Neural cell (in vitro differentiated cells): ENCODE measurements at regions not wholly inside any gene's neighbourhood (a gene's known extent, or its start where the extent isn't known, plus 50 kb on each side); places are given as distances from the start of the nearest gene placed in this dataset.
"Not testable (repeated sequence)": the region's sequence is repeated elsewhere in the genome, so short reads cannot be mapped to it uniquely, and the experiment has no call there.

Source experiments
- H2AFZ ChIP-seq: fragments of 200-600, 300-800 bp; sonication (generic), shearing (Covaris generic); 2 replicates; pipeline ENCODE4 v1.6.0; 2014; ENCODE audit warnings: low read depth, mild to moderate bottlenecking, antibody characterized with exemption, low read length, moderate library complexity
- H3F3A ChIP-seq: fragments of 200-600 bp; shearing (Covaris generic); 2 replicates; pipeline ENCODE4 v1.6.1; 2016; ENCODE audit warnings: mild to moderate bottlenecking, moderate library complexity, mixed read lengths, antibody characterized with exemption, low read length; ENCODE audit not compliant: insufficient read depth, poor library complexity, severe bottlenecking
- H3K27ac ChIP-seq: fragments of 200-600, 300-800 bp; sonication (generic), shearing (Covaris generic); 2 replicates; pipeline ENCODE4 v1.5.1; 2014; ENCODE audit warnings: mild to moderate bottlenecking, low read length, moderate library complexity
- H3K27me3 ChIP-seq: fragments of 300-800, 200-600 bp; sonication (generic), shearing (Covaris generic); 2 replicates; pipeline ENCODE4 v1.6.0; 2014; ENCODE audit warnings: mild to moderate bottlenecking, low read depth, low read length, moderate library complexity; ENCODE audit not compliant: insufficient read depth
- H3K36me3 ChIP-seq: fragments of 300-800, 200-600 bp; sonication (generic), shearing (Covaris generic); 2 replicates; pipeline ENCODE4 v1.5.1; 2014; ENCODE audit warnings: mild to moderate bottlenecking, antibody characterized with exemption, low read length, moderate library complexity; ENCODE audit not compliant: insufficient read depth
- H3K4me2 ChIP-seq: fragments of 300-800, 200-600 bp; sonication (generic), shearing (Covaris generic); 2 replicates; pipeline ENCODE4 v1.6.0; 2014; ENCODE audit warnings: mild to moderate bottlenecking, low read length
- H3K4me3 ChIP-seq: fragments of 300-800, 200-600 bp; sonication (generic), shearing (Covaris generic); 2 replicates; pipeline ENCODE4 v1.5.1; 2014; ENCODE audit warnings: mild to moderate bottlenecking, low read length, moderate library complexity
- H3K79me2 ChIP-seq: fragments of 200-600 bp; shearing (Covaris generic); replicated peaks from 2 replicates; pipeline ENCODE4 v1.6.0; 2014; ENCODE audit warnings: mild to moderate bottlenecking, low read length, moderate library complexity; ENCODE audit not compliant: insufficient read depth
- H3K9ac ChIP-seq: fragments of 300-800, 200-600 bp; sonication (generic), shearing (Covaris generic); 2 replicates; pipeline ENCODE4 v1.6.1; 2016; ENCODE audit warnings: mild to moderate bottlenecking, low read length, mixed read lengths
- H3K9me2 ChIP-seq: fragments of 200-600 bp; shearing (Covaris generic); 2 replicates; pipeline ENCODE4 v1.6.1; 2016; ENCODE audit warnings: mild to moderate bottlenecking, low read length, mixed read lengths; ENCODE audit not compliant: insufficient read depth
- H3K9me3 ChIP-seq: fragments of 200-600, 300-800 bp; sonication (generic), shearing (Covaris generic); 2 replicates; pipeline ENCODE4 v1.6.1; 2016; ENCODE audit warnings: mild to moderate bottlenecking, mixed run types, low read length, moderate library complexity, mixed read lengths
- H4K20me1 ChIP-seq: fragments of 200-600 bp; shearing (Covaris generic); 2 replicates; pipeline ENCODE4 v1.6.1; 2016; ENCODE audit warnings: mild to moderate bottlenecking, mixed run types; ENCODE audit not compliant: insufficient read depth
- EP300 ChIP-seq: fragments of 450-650 bp; conservative IDR thresholded peaks from 2 replicates; pipeline ENCODE4 v1.6.1; 2014; ENCODE audit warnings: antibody characterized with exemption, mild to moderate bottlenecking, moderate library complexity; ENCODE audit not compliant: poor library complexity, severe bottlenecking
- EZH2 ChIP-seq: fragments of 200-600, 300-800 bp; shearing (Covaris generic), sonication (generic); IDR thresholded peaks from 2 replicates; pipeline ENCODE4 v1.6.1; 2014; ENCODE audit warnings: antibody characterized with exemption, low read length, borderline replicate concordance, mild to moderate bottlenecking; ENCODE audit not compliant: insufficient read depth, poor library complexity, severe bottlenecking
- MXI1 ChIP-seq: fragments of 450-650 bp; conservative IDR thresholded peaks from 2 replicates; pipeline ENCODE4 v1.6.1; 2014; ENCODE audit warnings: antibody characterized with exemption, mild to moderate bottlenecking; ENCODE audit not compliant: poor library complexity, severe bottlenecking
- POLR2AphosphoS5 ChIP-seq: IDR thresholded peaks from 2 replicates; pipeline ENCODE4 v1.6.1; 2012
- RAD21 ChIP-seq: fragments of 450-650 bp; conservative IDR thresholded peaks from 2 replicates; pipeline ENCODE4 v1.6.1; 2014; ENCODE audit warnings: antibody characterized with exemption, mild to moderate bottlenecking, moderate library complexity
- SMC3 ChIP-seq: fragments of 450-650 bp; conservative IDR thresholded peaks from 2 replicates; pipeline ENCODE4 v1.6.1; 2014; ENCODE audit warnings: antibody characterized with exemption, mild to moderate bottlenecking, moderate library complexity; ENCODE audit not compliant: poor library complexity
- TAF1 ChIP-seq: IDR thresholded peaks from 2 replicates; pipeline ENCODE4 v1.6.1; 2012; ENCODE audit warnings: low read depth
- TF ChIP-seq, protein P1 (sequence below): fragments of 450-650 bp; IDR thresholded peaks from 2 replicates; pipeline ENCODE4 v1.5.1; 2014; ENCODE audit warnings: antibody characterized with exemption, mild to moderate bottlenecking, moderate library complexity; ENCODE audit not compliant: poor library complexity, severe bottlenecking
- TF ChIP-seq, protein P2 (sequence below): IDR thresholded peaks from 2 replicates; pipeline ENCODE4 v1.6.1; 2012; ENCODE audit warnings: borderline replicate concordance

DNA sequence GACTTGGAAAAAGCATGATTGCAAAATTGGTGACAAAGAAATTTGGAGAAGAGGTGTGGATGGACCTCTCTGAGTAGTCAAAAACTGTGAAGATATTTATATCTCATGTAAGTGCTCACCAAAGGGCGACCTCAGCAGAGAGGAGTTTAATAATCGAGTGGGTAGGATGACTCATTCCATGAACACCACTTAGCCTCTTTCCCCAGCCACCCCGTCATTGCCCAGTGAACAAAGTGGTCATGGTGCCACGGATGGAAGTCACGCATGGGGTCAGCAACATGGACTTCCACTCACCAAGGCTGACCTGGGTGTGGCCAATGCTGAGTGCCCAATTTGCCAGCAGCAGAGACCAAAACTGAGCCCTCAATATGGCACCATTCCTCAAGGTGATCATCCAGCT lies 997.4 kb upstream of the GYPC start:
- no peaks in the 10 kb centered on the region for H3K79me2 ChIP-seq
- no peak overlapping the region for H3K4me3 ChIP-seq
- no peak overlapping the region for H2AFZ ChIP-seq
- H3K9me2 ChIP-seq = no peaks in the 10 kb centered on the region
- H3K4me2 ChIP-seq = no peak overlapping the region
- no peaks in the 10 kb centered on the region for H3K9me3 ChIP-seq
- H3K9ac ChIP-seq = no peak overlapping the region
- no peaks in the 10 kb centered on the region for H3F3A ChIP-seq
- no peaks in the 10 kb centered on the region for H3K36me3 ChIP-seq
- TF ChIP-seq POLR2AphosphoS5 (no peak), RAD21 (no peak), EP300 (no peak), TAF1 (no peak), SMC3 (no peak), EZH2 (no peak), MXI1 (no peak)
- TF ChIP-seq, protein P1, sequence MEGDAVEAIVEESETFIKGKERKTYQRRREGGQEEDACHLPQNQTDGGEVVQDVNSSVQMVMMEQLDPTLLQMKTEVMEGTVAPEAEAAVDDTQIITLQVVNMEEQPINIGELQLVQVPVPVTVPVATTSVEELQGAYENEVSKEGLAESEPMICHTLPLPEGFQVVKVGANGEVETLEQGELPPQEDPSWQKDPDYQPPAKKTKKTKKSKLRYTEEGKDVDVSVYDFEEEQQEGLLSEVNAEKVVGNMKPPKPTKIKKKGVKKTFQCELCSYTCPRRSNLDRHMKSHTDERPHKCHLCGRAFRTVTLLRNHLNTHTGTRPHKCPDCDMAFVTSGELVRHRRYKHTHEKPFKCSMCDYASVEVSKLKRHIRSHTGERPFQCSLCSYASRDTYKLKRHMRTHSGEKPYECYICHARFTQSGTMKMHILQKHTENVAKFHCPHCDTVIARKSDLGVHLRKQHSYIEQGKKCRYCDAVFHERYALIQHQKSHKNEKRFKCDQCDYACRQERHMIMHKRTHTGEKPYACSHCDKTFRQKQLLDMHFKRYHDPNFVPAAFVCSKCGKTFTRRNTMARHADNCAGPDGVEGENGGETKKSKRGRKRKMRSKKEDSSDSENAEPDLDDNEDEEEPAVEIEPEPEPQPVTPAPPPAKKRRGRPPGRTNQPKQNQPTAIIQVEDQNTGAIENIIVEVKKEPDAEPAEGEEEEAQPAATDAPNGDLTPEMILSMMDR = no peak
- TF ChIP-seq, protein P2, sequence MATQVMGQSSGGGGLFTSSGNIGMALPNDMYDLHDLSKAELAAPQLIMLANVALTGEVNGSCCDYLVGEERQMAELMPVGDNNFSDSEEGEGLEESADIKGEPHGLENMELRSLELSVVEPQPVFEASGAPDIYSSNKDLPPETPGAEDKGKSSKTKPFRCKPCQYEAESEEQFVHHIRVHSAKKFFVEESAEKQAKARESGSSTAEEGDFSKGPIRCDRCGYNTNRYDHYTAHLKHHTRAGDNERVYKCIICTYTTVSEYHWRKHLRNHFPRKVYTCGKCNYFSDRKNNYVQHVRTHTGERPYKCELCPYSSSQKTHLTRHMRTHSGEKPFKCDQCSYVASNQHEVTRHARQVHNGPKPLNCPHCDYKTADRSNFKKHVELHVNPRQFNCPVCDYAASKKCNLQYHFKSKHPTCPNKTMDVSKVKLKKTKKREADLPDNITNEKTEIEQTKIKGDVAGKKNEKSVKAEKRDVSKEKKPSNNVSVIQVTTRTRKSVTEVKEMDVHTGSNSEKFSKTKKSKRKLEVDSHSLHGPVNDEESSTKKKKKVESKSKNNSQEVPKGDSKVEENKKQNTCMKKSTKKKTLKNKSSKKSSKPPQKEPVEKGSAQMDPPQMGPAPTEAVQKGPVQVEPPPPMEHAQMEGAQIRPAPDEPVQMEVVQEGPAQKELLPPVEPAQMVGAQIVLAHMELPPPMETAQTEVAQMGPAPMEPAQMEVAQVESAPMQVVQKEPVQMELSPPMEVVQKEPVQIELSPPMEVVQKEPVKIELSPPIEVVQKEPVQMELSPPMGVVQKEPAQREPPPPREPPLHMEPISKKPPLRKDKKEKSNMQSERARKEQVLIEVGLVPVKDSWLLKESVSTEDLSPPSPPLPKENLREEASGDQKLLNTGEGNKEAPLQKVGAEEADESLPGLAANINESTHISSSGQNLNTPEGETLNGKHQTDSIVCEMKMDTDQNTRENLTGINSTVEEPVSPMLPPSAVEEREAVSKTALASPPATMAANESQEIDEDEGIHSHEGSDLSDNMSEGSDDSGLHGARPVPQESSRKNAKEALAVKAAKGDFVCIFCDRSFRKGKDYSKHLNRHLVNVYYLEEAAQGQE = no peak
- no peaks in the 10 kb centered on the region for H4K20me1 ChIP-seq
- H3K27ac ChIP-seq = no peak overlapping the region
- H3K27me3 ChIP-seq = no peaks in the 10 kb centered on the region

DNA sequence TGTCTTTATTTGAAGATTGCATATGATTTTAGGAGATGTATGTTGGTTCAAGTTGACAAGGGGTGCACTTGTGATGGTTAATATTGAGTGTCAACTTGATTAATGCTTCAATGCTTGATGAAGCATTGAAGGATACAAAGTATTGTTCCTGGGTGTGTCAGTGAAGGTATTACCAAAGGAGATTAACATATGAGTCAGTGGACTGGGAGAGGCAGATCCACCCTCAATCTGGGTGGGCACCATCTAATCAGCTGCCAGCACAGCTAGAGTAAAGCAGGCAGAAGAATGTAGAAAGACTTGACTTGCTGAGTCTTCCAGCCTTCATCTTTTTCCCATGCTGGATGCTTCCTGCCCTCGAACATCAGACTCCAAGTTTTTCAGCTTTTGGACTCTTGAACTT lies 995.6 kb upstream of the GYPC start:
- H3K9me2 ChIP-seq, H3K4me3 ChIP-seq, H3K9ac ChIP-seq, H3K27ac ChIP-seq, H4K20me1 ChIP-seq, H3K36me3 ChIP-seq, H3K4me2 ChIP-seq, H2AFZ ChIP-seq, H3K79me2 ChIP-seq, H3K9me3 ChIP-seq, H3K27me3 ChIP-seq, H3F3A ChIP-seq: not testable (repeated sequence)

DNA sequence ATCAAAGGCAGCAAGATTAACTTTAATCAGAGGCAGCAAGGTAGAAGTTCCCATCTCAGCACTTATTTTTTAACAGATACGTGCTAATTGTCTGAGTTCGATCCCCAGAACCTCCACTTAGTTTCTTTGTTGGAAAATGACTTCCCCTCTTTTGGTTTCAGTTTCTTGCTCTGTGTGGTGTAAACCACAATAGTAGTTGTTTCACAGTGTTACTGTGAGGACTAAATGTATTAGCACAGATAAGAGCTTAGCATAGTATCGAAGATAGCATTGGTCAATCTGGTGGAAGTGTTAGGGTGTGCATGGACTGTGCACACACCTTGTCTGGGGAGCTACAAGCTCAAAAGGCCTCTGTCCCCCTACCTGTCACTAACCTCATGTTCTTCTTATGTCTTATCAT lies 988.3 kb upstream of the GYPC start:
- no peaks in the 10 kb centered on the region for H3K36me3 ChIP-seq
- H3K9ac ChIP-seq = no peak overlapping the region
- no peak overlapping the region for H3K27ac ChIP-seq
- H3K4me3 ChIP-seq = no peak overlapping the region
- H3K27me3 ChIP-seq = no peaks in the 10 kb centered on the region
- no peak overlapping the region for H3K4me2 ChIP-seq
- H3K9me2 ChIP-seq = no peaks in the 10 kb centered on the region
- no peaks in the 10 kb centered on the region for H3K9me3 ChIP-seq
- no peaks in the 10 kb centered on the region for H4K20me1 ChIP-seq
- H3K79me2 ChIP-seq = no peaks in the 10 kb centered on the region
- TF ChIP-seq MXI1 (no peak), TAF1 (no peak), SMC3 (no peak), POLR2AphosphoS5 (no peak), EP300 (no peak), RAD21 (no peak), EZH2 (no peak)
- TF ChIP-seq, protein P1 = no peak
- TF ChIP-seq, protein P2 = no peak
- H2AFZ ChIP-seq = no peak overlapping the region
- H3F3A ChIP-seq = no peaks in the 10 kb centered on the region
